Breast epithelium (tissue), 4 donors: ENCODE measurements at regions not wholly inside any gene's neighbourhood (a gene's known extent, or its start where the extent isn't known, plus 50 kb on each side); places are given as distances from the start of the nearest gene placed in this dataset.

Experiments used
- DNase-seq, 2 donors: peaks; one replicate each; pipeline ENCODE4 v3.0.0-alpha.2; 2019; ENCODE audit warnings: low spot score in 2 of 2
- H3K27ac ChIP-seq, 2 donors: fragments of 200-600 bp; sonication (generic) in 1 of 2; one replicate each; pipeline ENCODE4 v1.5.1; 2016 to 2019; ENCODE audit warnings: mild to moderate bottlenecking in 1 of 2
- H3K27me3 ChIP-seq, 2 donors: fragments of 200-600 bp; sonication (generic) in 1 of 2; one replicate each; pipeline versions ENCODE4 v1.5.1 to v1.6.0; 2017 to 2019; ENCODE audit warnings: control low read depth in 1 of 2, mild to moderate bottlenecking in 1 of 2
- H3K36me3 ChIP-seq: fragments of 200-600 bp; one replicate; pipeline ENCODE4 v1.5.1; 2019
- H3K4me1 ChIP-seq, 2 donors: fragments of 200-600 bp; sonication (generic); one replicate each; pipeline ENCODE4 v1.5.1; 2016 to 2019; ENCODE audit warnings: control low read depth in 1 of 2
- H3K4me3 ChIP-seq, 3 donors: fragments of 200-600 bp; sonication (generic); 1 replicate in 2 of 3; 2 replicates in 1 of 3; pipeline ENCODE4 v1.5.1; 2016 to 2019; ENCODE audit warnings: mild to moderate bottlenecking in 3 of 3, moderate library complexity in 2 of 3
- H3K9me3 ChIP-seq, 2 donors: fragments of 200-600 bp; sonication (generic) in 1 of 2; one replicate each; pipeline ENCODE4 v1.5.1; 2016 to 2019; ENCODE audit warnings: control low read depth in 1 of 2
- POLR2A ChIP-seq: fragments of 450-650 bp; IDR thresholded peaks from one replicate; pipeline ENCODE4 v1.6.1; 2016; ENCODE audit warnings: antibody characterized with exemption, mild to moderate bottlenecking, moderate library complexity
- POLR2AphosphoS5 ChIP-seq, 3 donors: sonication (generic); formaldehyde crosslinking; IDR thresholded peaks; one replicate each; pipeline ENCODE4 v1.6.1; 2017; ENCODE audit warnings: antibody characterized with exemption in 3 of 3
- intact Hi-C: fragments of 100-400 bp; cut with DNase I; formaldehyde crosslinking; loops from one replicate; pipeline ENCODE4 v1.15.1; 2023; ENCODE audit warnings: low total_unique reads
- TF ChIP-seq, protein P1 (sequence below), 3 donors: fragments of 450-650 bp; IDR thresholded peaks; one replicate each; pipeline ENCODE4 v1.5.1; 2016 to 2017; ENCODE audit warnings: antibody characterized with exemption in 3 of 3, mild to moderate bottlenecking in 3 of 3, moderate library complexity in 3 of 3

DNA sequence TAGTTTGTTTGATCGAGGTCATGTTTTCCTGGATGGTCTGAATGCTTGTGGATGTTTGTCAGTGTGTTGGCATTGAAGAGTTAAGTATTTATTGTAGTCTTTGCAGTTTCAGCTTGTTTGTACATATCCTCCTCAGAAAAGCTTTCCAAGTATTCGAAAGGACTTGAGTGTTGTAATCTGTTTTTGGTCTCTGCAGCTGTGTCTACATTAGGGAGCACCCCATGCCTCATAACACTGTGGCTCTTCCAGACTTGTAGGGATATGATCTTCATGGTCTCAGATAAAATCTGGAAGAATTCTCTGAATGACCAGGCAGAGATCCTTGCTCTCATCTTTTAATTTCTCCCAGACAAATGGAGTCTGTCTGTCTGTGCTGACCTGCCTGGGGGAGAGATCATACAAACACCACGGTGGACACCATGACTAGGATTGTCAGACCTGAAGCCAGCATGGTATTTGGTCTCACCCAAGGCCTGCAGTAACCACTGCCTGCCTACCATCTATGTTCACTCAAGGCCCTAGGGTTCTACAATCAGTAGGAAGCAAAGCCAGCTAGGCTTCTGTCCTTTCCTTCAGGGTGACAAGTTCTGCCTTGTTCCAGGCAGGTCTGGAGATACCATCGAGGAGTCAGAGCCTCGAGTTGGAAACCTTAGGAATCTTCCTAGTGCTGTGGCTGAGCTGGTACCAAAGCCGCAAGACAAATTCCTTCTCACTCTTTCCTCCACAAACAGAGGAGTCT is 114.7 kb upstream of the KHDRBS2 start:
- no peak overlapping the region for H3K27ac ChIP-seq
- H3K27me3 ChIP-seq = no peaks in the 10 kb centered on the region
- no peak for TF ChIP-seq POLR2A
- TF ChIP-seq, protein P1, sequence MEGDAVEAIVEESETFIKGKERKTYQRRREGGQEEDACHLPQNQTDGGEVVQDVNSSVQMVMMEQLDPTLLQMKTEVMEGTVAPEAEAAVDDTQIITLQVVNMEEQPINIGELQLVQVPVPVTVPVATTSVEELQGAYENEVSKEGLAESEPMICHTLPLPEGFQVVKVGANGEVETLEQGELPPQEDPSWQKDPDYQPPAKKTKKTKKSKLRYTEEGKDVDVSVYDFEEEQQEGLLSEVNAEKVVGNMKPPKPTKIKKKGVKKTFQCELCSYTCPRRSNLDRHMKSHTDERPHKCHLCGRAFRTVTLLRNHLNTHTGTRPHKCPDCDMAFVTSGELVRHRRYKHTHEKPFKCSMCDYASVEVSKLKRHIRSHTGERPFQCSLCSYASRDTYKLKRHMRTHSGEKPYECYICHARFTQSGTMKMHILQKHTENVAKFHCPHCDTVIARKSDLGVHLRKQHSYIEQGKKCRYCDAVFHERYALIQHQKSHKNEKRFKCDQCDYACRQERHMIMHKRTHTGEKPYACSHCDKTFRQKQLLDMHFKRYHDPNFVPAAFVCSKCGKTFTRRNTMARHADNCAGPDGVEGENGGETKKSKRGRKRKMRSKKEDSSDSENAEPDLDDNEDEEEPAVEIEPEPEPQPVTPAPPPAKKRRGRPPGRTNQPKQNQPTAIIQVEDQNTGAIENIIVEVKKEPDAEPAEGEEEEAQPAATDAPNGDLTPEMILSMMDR (IDR thresholded peaks at IDR 0.05) = no peak
- no peak for TF ChIP-seq POLR2AphosphoS5 (IDR thresholded peaks at IDR 0.05)
- H3K36me3 ChIP-seq = no peaks in the 10 kb centered on the region
- DNase-seq = no peak
- intact Hi-C loops = no loop called here
- no peaks in the 10 kb centered on the region for H3K4me1 ChIP-seq
- no peaks in the 10 kb centered on the region for H3K9me3 ChIP-seq
- H3K4me3 ChIP-seq = no peak overlapping the region

GRCh38 chr6:62393608-62394007 is 107.6 kb upstream of the KHDRBS2 start:
- no peak for DNase-seq
- TF ChIP-seq POLR2A = no peak
- no peak for TF ChIP-seq POLR2AphosphoS5 (IDR thresholded peaks at IDR 0.05)
- TF ChIP-seq, protein P1 (IDR thresholded peaks at IDR 0.05) = no peak
- Histone ChIP-seq H3K4me1 (no peaks in the 10 kb centered on the region), H3K27ac (no peak overlapping the region), H3K36me3 (no peaks in the 10 kb centered on the region), H3K27me3 (no peaks in the 10 kb centered on the region), H3K9me3 (no peaks in the 10 kb centered on the region), H3K4me3 (no peak overlapping the region)
- intact Hi-C loops = no loop called here

DNA sequence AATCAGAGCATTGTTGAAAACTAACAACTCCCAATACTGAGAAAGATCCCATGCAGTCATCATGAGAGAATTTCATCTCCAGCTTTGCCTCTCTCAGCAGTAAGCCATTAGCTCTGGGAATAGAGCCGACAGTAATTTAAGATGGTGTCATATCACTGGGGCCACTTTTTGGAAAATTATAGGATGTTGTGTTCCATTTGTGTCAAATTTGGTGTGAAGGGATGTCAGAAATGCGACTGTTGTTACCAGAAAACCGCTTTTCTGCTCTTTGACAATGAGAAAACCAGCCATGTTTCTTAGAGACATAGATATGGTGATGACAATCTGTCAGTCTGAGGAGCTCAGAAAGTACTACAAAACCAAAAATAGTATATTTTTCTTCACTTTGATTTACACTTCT is 106.3 kb upstream of the KHDRBS2 start:
- H3K27me3 ChIP-seq = no peaks in the 10 kb centered on the region
- no peak overlapping the region for H3K4me3 ChIP-seq
- H3K36me3 ChIP-seq = no peaks in the 10 kb centered on the region
- no peaks in the 10 kb centered on the region for H3K9me3 ChIP-seq
- TF ChIP-seq, protein P1 (IDR thresholded peaks at IDR 0.05) = no peak
- no peak for TF ChIP-seq POLR2A
- no peak for TF ChIP-seq POLR2AphosphoS5 (IDR thresholded peaks at IDR 0.05)
- intact Hi-C loops = no loop called here
- no peaks in the 10 kb centered on the region for H3K4me1 ChIP-seq
- H3K27ac ChIP-seq = no peak overlapping the region
- DNase-seq = no peak

- Histone ChIP-seq H3K27me3 (no peaks in the 10 kb centered on the region), H3K27ac (no peak overlapping the region), H3K9me3 (no peaks in the 10 kb centered on the region), H3K36me3 (no peaks in the 10 kb centered on the region), H3K4me1 (no peaks in the 10 kb centered on the region), H3K4me3 (no peak overlapping the region)
- TF ChIP-seq, protein P1 (IDR thresholded peaks at IDR 0.05) = no peak
- TF ChIP-seq POLR2AphosphoS5 (IDR thresholded peaks at IDR 0.05) (no peak), POLR2A (no peak)
- intact Hi-C loops = no loop called here
- DNase-seq = no peak
Observed at GRCh38 chr6:62391358-62391757, 105.3 kb upstream of the KHDRBS2 start.

- intact Hi-C loops = no loop called here
- no peaks in the 10 kb centered on the region for H3K36me3 ChIP-seq
- no peaks in the 10 kb centered on the region for H3K4me1 ChIP-seq
- no peak for DNase-seq
- H3K27ac ChIP-seq = no peak overlapping the region
- H3K4me3 ChIP-seq = no peak overlapping the region
- no peaks in the 10 kb centered on the region for H3K9me3 ChIP-seq
- TF ChIP-seq, protein P1 (IDR thresholded peaks at IDR 0.05) = no peak
- TF ChIP-seq POLR2A (no peak), POLR2AphosphoS5 (IDR thresholded peaks at IDR 0.05) (no peak)
- no peaks in the 10 kb centered on the region for H3K27me3 ChIP-seq
Observed at GRCh38 chr6:62390401-62390800, 104.4 kb upstream of the KHDRBS2 start.
